Right lobe of liver (tissue), 6 donors: ENCODE measurements at regions not wholly inside any gene's neighbourhood (a gene's known extent, or its start where the extent isn't known, plus 50 kb on each side); places are given as distances from the start of the nearest gene placed in this dataset.
"Not testable (repeated sequence)": the region's sequence is repeated elsewhere in the genome, so short reads cannot be mapped to it uniquely, and the experiment has no call there.

ENCODE experiments used
- ATAC-seq, 4 donors: fragments of 200-7000 bp; cut with Tn5 transposase; one replicate each; pipeline ENCODE4 v1.9.1; 2020; ENCODE audit warnings: mild to moderate bottlenecking in 4 of 4, moderate library complexity in 4 of 4
- DNase-seq, 3 donors: peaks; one replicate each; pipeline ENCODE4 v3.0.0-alpha.2; 2020
- H3K27ac ChIP-seq, 3 donors: fragments of 200-600 bp; one replicate each; pipeline ENCODE4 v1.8.0; 2022
- H3K27me3 ChIP-seq, 2 donors: fragments of 200-600 bp; one replicate each; pipeline ENCODE4 v1.8.0; 2022
- H3K36me3 ChIP-seq, 4 donors: fragments of 200-600 bp; sonication (generic) in 1 of 4; one replicate each; pipeline versions ENCODE4 v1.5.1 to v1.8.0; 2017 to 2022; ENCODE audit warnings: control low read depth in 1 of 4
- H3K4me1 ChIP-seq, 4 donors: fragments of 200-600 bp; sonication (generic) in 1 of 4; one replicate each; pipeline versions ENCODE4 v1.5.1 to v1.8.0; 2017 to 2022; ENCODE audit warnings: control low read depth in 1 of 4
- H3K4me3 ChIP-seq, 3 donors: fragments of 200-600 bp; one replicate each; pipeline ENCODE4 v1.8.0; 2022
- H3K9me3 ChIP-seq, 4 donors: fragments of 200-600 bp; sonication (generic) in 1 of 4; one replicate each; pipeline versions ENCODE4 v1.5.1 to v1.8.0; 2017 to 2022; ENCODE audit warnings: control low read depth in 1 of 4
- POLR2A ChIP-seq: fragments of 450-650 bp; IDR thresholded peaks from one replicate; pipeline ENCODE4 v1.6.1; 2017; ENCODE audit warnings: antibody characterized with exemption, mild to moderate bottlenecking
- WGBS: methylation state at CpG from one replicate; pipeline ENCODE4 v1.1.6; 2018; ENCODE audit warnings: low coverage, low lambda C conversion rate; ENCODE audit not compliant: insufficient coverage; ENCODE audit errors: missing lambda C conversion rate; 5-methylcytosine and 5-hydroxymethylcytosine counted together
- intact Hi-C, 2 donors: fragments of 100-400 bp; cut with DNase I; formaldehyde crosslinking; loops; one replicate each; pipeline versions ENCODE4 v1.11.2 to v1.14.1; 2022
- TF ChIP-seq, protein P1 (sequence below), 4 donors: fragments of 200-600 bp in 3 of 4; fragments of 450-650 bp in 1 of 4; IDR thresholded peaks; one replicate each; pipeline versions ENCODE4 v1.5.1 to v1.8.0; 2016 to 2022; ENCODE audit warnings: antibody characterized with exemption in 4 of 4, mild to moderate bottlenecking in 2 of 4
- donor health status: DM: no; HTN: yes; CAD: no.
- donor health status: DM: no; HTN: no; CAD: no.
- donor health status: DM: no; HTN: no; CAD: no.
- donor health status: DM: no; HTN: yes; CAD: no.
- donor health status: DM: no; HTN: yes; CAD: no.

DNA sequence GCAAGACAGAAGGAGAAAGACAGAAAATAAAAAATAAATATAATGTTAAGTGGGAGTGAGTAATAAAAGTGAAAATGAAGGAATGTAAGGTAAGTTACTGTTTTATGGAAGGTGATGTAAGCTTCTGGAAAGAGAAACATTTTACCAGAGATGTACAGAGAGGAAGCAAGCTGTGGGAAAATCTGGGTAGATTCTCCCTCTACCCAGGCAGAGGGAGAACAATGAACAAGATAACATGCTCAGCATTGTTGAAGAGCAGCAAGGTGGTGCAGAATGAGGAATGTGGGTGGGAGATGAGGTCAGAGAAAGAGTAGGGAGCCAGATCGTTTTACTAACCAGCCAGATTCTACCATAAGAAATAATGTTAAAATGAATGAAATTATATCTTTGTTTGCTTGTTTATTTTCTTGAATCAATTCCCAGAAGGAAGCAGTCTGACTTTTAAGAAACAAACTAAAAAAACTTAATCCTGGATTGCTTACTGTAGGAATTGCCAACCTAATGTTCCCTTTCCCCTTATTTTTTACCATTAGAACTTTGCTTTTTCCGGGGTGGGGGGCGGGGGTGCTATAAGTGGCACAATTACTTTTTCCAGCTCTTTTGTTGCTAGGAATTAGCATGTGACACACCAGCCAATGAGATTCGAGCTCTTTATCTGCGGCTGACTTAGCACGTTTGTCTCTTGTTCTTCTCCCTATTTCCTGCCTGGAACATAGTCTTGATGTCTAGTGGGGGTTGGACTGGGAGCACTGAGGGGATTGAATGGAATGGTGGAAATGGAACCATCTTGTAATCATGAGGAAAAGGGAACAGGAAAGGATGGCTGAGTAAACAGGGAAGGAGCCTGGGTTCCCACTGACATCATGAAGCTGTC is 356.7 kb downstream of the TMEM167A start:
- Histone ChIP-seq H3K4me1 (no peaks in the 10 kb centered on the region), H3K4me3 (no peak overlapping the region), H3K27me3 (no peaks in the 10 kb centered on the region), H3K9me3 (no peaks in the 10 kb centered on the region), H3K36me3 (no peaks in the 10 kb centered on the region), H3K27ac (no peak overlapping the region)
- 48% methylated on average over 6 of the region's 6 CpGs for WGBS
- TF ChIP-seq, protein P1, sequence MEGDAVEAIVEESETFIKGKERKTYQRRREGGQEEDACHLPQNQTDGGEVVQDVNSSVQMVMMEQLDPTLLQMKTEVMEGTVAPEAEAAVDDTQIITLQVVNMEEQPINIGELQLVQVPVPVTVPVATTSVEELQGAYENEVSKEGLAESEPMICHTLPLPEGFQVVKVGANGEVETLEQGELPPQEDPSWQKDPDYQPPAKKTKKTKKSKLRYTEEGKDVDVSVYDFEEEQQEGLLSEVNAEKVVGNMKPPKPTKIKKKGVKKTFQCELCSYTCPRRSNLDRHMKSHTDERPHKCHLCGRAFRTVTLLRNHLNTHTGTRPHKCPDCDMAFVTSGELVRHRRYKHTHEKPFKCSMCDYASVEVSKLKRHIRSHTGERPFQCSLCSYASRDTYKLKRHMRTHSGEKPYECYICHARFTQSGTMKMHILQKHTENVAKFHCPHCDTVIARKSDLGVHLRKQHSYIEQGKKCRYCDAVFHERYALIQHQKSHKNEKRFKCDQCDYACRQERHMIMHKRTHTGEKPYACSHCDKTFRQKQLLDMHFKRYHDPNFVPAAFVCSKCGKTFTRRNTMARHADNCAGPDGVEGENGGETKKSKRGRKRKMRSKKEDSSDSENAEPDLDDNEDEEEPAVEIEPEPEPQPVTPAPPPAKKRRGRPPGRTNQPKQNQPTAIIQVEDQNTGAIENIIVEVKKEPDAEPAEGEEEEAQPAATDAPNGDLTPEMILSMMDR (IDR thresholded peaks at IDR 0.05), result no peak
- TF ChIP-seq POLR2A, result no peak
- DNase-seq, result no peak
- ATAC-seq, result no peak
- intact Hi-C loops, result no loop called here

- TF ChIP-seq POLR2A, result no peak
- TF ChIP-seq, protein P1 (IDR thresholded peaks at IDR 0.05), result no peak
- H3K4me1 ChIP-seq, result no peaks in the 10 kb centered on the region
- ATAC-seq (peak in 1 of 4 donors; percentile 44), DNase-seq (no peak)
- no peak overlapping the region for H3K27ac ChIP-seq
- H3K27me3 ChIP-seq, result no peaks in the 10 kb centered on the region
- H3K9me3 ChIP-seq, result no peaks in the 10 kb centered on the region
- H3K36me3 ChIP-seq, result no peaks in the 10 kb centered on the region
- no peak overlapping the region for H3K4me3 ChIP-seq
- WGBS, result 67% methylated on average over 1 of the region's 1 CpG
- intact Hi-C loops, result no loop called here
These were observed 357.8 kb downstream of the TMEM167A start for GRCh38 chr5:82719368-82719767.

GRCh38 chr5:82717738-82718137 is 359.5 kb downstream of the TMEM167A start:
- DNase-seq, result no peak
- Histone ChIP-seq H3K4me1 (no peaks in the 10 kb centered on the region), H3K4me3 (no peak overlapping the region), H3K27me3 (no peaks in the 10 kb centered on the region), H3K36me3 (no peaks in the 10 kb centered on the region), H3K9me3 (no peaks in the 10 kb centered on the region), H3K27ac (no peak overlapping the region)
- no peak for ATAC-seq
- intact Hi-C loops, result no loop called here
- TF ChIP-seq POLR2A, result no peak
- TF ChIP-seq, protein P1 (IDR thresholded peaks at IDR 0.05), result no peak
- WGBS, result 79% methylated on average over 2 of the region's 2 CpGs

DNA sequence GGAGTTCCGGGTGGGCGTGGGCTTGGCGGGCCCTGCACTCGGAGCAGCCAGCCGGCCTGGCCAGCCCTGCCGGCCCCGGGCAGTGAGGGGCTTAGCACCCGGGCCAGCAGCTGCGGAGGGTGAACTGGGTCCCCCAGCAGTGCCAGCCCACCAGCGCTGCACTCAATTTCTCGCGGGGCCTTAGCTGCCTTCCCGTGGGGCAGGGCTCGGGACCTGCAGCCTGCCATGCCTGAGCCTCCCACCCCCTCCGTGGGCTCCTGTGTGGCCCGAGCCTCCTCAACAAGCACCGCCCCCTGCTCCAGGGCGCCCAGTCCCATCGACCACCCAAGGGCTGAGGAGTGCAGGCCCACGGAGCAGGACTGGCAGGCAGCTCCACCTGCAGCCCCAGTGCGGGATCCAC is 362.5 kb downstream of the TMEM167A start:
- H3K4me1 ChIP-seq, H3K36me3 ChIP-seq, H3K9me3 ChIP-seq, H3K4me3 ChIP-seq, DNase-seq, H3K27ac ChIP-seq, ATAC-seq, intact Hi-C loops, H3K27me3 ChIP-seq: not testable (repeated sequence)
- no CpG with 5 or more reads among the region's 21 CpGs for WGBS

DNA sequence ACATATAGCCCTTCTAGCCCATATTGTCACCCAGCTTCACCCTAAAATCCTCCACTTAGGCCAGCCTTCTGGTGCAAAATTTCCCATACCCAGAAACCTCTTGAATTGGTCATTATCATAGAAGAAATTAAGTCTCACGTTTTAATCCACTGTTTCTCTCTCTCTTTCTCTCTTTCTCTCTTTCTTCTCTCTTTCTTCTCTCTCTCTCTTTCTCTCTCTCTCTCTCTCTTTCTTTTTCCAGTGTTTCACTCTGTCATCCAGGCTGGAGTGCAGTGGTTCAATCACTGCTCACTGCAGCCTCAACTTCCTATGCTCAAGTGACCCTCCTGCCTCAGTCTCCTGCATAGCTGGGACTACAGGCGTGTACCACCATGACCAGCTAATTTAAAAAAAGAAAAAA is 363.4 kb downstream of the TMEM167A start:
- intact Hi-C loops, result no loop called here
- Histone ChIP-seq H3K27ac (no peak overlapping the region), H3K4me3 (no peak overlapping the region), H3K27me3 (no peaks in the 10 kb centered on the region), H3K9me3 (no peaks in the 10 kb centered on the region), H3K36me3 (no peaks in the 10 kb centered on the region), H3K4me1 (no peaks in the 10 kb centered on the region)
- TF ChIP-seq, protein P1 (IDR thresholded peaks at IDR 0.05), result no peak
- TF ChIP-seq POLR2A, result no peak
- no peak for DNase-seq
- ATAC-seq, result no peak
- WGBS, result 76% methylated on average over 2 of the region's 2 CpGs
